GM18907 (cell line): ENCODE measurements at regions not wholly inside any gene's neighbourhood (a gene's known extent, or its start where the extent isn't known, plus 50 kb on each side); places are given as distances from the start of the nearest gene placed in this dataset.
"Not testable (repeated sequence)": the region's sequence is repeated elsewhere in the genome, so short reads cannot be mapped to it uniquely, and the experiment has no call there.

Source experiments
- ATAC-seq: cut with Tn5 transposase; IDR thresholded peaks from one replicate; pipeline ENCODE4 v1.9.1; 2021; ENCODE audit warnings: mild to moderate bottlenecking, moderate library complexity; ENCODE audit not compliant: unreplicated experiment

- not testable (repeated sequence) for ATAC-seq
These were observed 542.5 kb upstream of the KLF4 start for GRCh38 chr9:108032079-108032478.

- not testable (repeated sequence) for ATAC-seq
These were observed 541.7 kb upstream of the KLF4 start for GRCh38 chr9:108031221-108031620.

- not testable (repeated sequence) for ATAC-seq
These were observed 537.1 kb upstream of the KLF4 start for GRCh38 chr9:108026718-108027117.

GRCh38 chr9:108024604-108025003 lies 535.0 kb upstream of the KLF4 start:
- no peak for ATAC-seq

GRCh38 chr9:108022246-108022935 lies 532.8 kb upstream of the KLF4 start:
- ATAC-seq: no peak

GRCh38 chr9:108021096-108021710 lies 531.6 kb upstream of the KLF4 start:
- no peak for ATAC-seq

GRCh38 chr9:108019821-108020220 lies 530.3 kb upstream of the KLF4 start:
- no peak for ATAC-seq

GRCh38 chr9:108017671-108018070 lies 528.1 kb upstream of the KLF4 start:
- ATAC-seq: no peak

- no peak for ATAC-seq
These were observed 526.9 kb upstream of the KLF4 start for GRCh38 chr9:108016446-108016845.

- ATAC-seq: no peak
These were observed 526.1 kb upstream of the KLF4 start for GRCh38 chr9:108015690-108016089.

- ATAC-seq: no peak
These were observed 524.8 kb upstream of the KLF4 start for GRCh38 chr9:108014353-108014752.

- no peak for ATAC-seq
These were observed 523.5 kb upstream of the KLF4 start for GRCh38 chr9:108012886-108013665.

GRCh38 chr9:108012405-108012804 lies 522.8 kb upstream of the KLF4 start:
- no peak for ATAC-seq

GRCh38 chr9:108003526-108003925 lies 514.0 kb upstream of the KLF4 start:
- no peak for ATAC-seq

- no peak for ATAC-seq
These were observed 512.9 kb upstream of the KLF4 start for GRCh38 chr9:108002371-108002956.

- no peak for ATAC-seq
These were observed 511.7 kb upstream of the KLF4 start for GRCh38 chr9:108001237-108001636.

- no peak for ATAC-seq
These were observed 510.3 kb upstream of the KLF4 start for GRCh38 chr9:107999890-108000289.

GRCh38 chr9:107999011-107999410 lies 509.4 kb upstream of the KLF4 start:
- ATAC-seq: no peak

- no peak for ATAC-seq
These were observed 505.1 kb upstream of the KLF4 start for GRCh38 chr9:107994648-107995047.

GRCh38 chr9:107992271-107992670 lies 502.7 kb upstream of the KLF4 start:
- ATAC-seq: no peak

- no peak for ATAC-seq
These were observed 502.0 kb upstream of the KLF4 start for GRCh38 chr9:107991581-107991980.

GRCh38 chr9:107989544-107989943 lies 500.0 kb upstream of the KLF4 start:
- no peak for ATAC-seq
